Raji (cell line): ENCODE measurements at regions not wholly inside any gene's neighbourhood (a gene's known extent, or its start where the extent isn't known, plus 50 kb on each side); places are given as distances from the start of the nearest gene placed in this dataset.

ENCODE experiments used
- POLR2A ChIP-seq: IDR thresholded peaks from 2 replicates; pipeline ENCODE4 v1.6.1; 2011; ENCODE audit warnings: low read depth, low read length, control low read depth; ENCODE audit not compliant: insufficient read depth

DNA sequence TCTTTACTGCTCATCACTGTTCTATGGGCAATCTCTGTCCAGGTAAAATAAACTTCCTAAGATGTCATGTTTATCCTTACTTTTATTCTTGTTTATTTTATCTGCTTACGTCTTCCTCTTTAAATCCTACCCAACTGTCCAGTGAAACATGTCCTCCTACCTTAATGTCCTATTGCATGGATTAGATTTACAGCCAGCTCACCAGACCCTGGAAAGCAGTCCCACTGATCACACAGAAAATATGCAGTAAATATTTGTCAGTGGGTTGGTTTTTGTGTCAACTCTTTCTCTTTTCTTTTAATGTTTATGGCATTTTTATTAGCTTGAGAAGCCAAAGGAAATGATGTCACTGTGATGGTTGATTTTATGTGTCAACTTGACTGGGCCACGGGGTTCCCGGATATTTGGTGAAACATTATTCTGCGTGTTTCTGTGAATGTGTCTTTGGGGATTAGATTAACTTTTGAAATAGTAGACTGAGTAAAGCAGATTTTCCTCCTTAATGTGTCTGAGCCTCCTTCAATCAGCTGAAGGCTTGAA is 258.3 kb downstream of the SRGAP2C start:
- no peak for TF ChIP-seq POLR2A

DNA sequence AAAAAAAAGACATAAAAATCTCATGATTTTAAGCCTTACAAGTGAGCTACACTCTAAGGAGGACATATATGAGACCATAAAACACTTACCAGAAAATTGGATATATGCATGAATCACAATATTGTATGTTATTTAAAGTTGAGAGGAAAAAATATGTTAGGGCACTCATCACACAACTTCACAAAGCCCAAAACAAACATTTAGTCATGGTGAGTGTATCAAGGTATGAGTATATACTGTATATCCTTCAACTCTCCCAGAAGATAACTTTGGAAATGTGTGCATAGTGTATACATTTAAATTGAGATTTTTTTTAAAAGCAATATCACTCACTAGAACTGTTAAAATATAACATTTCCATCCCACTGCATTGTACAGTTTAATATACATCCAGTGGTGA is 259.3 kb downstream of the SRGAP2C start:
- no peak for TF ChIP-seq POLR2A

DNA sequence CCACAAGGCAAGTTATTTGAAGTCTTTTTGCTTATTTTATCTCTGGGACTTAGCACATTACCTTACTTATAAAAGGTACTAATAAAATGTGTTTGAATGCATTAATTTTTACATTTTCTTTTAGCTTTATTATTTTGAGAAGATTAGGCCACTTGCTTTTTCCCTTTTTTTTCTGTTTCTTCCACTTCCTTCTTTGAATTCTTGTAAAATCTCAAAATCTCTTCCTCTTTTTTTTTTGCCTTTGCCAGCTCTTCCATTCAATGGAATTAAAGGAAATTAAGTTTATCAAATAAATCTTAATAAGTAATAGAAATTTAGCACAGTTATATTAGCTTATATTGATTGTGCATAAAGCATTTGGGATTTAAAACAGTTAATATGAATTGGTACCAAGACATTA is 260.9 kb downstream of the SRGAP2C start:
- no peak for TF ChIP-seq POLR2A

DNA sequence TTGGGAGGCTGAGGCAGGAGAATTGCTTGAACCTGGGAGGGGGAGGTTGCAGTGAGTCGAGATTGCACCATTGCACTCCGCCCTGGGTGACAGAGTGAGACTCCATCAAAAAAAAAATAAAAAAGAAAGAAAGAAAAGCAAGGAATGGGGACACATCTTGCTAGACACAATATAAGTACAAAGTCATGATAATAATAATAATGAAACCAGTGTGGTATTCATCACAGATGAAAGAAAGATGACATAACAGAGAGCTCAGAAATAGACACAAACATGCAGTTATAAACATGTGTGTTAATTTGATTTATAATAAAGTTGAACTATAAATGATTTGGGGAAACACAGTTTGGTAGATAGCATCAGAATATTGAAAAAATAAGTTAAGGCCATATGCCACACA is 264.1 kb downstream of the SRGAP2C start:
- TF ChIP-seq POLR2A, result no peak

DNA sequence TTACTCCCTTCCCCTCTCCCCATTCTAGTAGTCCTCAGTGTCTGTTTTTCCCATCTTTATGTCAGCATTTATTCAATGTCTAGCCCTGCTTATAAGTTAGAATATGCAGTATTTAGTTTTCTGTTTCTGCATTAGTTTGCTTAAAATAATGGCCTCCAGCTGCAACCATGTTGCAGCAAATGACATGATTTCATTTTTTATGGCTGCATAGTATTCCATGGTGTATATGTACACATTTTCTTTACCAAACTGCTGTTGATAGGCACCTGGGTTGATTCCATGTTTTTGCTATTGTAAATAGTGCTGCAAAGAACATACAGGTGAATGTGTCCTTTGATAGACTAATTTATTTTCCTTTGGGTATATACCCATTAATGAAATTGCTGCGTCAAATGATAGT is 267.7 kb downstream of the SRGAP2C start:
- no peak for TF ChIP-seq POLR2A

DNA sequence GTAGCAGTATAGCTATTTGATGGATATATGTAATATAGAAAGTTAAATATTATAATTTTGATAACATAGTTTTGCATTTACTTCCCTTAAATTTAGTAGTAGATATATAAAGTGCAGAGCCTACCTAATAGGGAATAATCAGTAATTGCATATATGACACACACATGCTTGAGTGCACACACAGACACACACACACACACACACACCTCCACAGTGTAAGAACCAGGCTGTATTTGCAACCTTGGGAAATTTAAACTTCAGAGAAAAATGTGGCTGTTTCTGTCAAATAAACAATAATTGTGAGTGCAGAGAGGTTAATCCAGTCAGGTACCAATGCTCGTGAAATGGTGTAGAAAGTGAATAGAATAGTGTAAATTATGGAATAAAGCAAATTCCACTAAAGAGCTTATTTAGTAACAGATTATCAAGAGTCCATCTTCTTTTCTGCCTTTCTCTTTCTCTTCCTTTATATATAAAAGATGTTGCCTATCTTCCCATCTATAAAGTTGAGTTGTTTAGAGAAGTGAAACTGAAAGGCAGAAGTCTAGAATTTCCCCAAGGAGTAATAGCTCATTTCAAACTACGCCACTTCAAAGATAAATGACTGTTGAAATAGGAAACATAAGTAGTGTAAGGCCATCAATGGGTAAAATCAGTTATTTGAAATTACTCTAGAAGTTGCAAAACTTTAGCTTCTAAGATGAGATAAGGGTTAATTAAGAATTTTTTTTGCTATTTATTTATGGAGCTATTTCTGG is 273.7 kb downstream of the SRGAP2C start:
- TF ChIP-seq POLR2A, result no peak

DNA sequence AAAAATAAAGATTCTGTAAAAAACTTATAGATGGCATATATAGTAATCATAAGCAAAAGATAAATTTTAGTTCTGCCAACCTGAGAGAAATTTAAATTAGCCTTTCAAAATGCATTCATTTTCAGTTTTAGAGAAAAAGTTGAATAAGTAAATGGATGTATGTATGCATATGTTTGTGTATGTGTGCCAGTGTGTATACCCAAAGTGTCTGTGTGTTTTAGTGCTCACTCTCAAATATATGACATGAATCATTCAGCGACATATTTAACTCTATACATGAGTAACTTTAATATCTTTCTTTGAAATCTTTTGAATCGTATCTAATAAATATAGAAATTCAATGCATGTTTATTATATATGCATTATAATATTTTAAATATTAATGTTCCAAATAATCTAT is 274.5 kb downstream of the SRGAP2C start:
- TF ChIP-seq POLR2A, result no peak

DNA sequence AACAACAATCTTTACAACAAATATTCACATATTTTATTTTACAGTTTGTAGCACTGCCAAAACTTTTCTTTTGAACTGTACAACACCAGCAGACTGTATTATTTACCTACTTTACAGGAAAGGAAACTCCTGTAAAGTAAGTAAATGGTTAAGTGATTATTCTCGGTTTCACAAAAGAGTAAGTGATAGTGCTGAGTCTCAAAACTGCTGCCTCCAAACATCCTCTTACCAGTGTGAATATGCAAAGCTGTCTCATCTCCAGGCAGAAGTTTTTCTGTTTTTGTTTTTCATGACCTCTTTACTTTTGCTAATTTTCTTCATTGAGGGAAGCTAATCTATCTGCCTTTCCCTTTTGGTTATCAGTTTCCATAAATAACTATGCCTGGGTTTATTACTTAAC is 286.7 kb downstream of the SRGAP2C start:
- no peak for TF ChIP-seq POLR2A

DNA sequence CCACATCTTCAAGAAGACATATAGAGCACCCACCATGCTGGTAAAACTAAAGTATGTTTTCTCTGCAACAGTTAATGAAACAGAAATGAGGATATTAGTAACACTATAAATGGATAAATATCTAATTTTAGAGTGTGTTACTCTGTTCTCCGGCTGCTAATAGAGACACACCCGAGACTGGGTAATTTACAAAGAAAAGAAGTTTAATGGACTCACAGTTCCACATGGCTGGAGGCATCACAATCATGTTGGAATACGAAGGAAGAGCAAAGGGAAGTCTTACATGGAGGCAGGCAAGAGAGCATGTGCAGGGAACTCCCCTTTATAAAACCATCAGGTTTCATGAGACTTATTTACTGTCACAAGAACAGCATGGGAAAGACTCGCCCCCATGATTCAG is 287.2 kb downstream of the SRGAP2C start:
- no peak for TF ChIP-seq POLR2A

DNA sequence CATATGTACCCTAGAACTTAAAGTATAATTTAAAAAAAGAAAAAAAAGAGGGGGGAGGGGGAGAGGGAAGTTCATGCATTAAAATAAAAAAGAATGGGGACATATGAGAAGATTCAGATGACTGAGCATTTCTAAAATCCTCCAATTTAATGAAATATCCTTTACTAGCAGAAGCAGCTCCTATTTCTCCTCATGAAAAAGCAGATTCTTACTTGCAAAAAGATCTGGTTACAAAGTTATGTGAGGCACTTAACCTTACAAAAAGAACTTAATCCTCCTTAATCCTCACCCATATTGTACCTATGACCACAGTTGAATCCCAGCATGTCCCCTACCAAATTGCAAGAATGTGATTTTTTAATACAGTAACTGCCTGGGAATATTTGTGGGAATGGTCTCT is 298.5 kb downstream of the SRGAP2C start:
- TF ChIP-seq POLR2A, result no peak

DNA sequence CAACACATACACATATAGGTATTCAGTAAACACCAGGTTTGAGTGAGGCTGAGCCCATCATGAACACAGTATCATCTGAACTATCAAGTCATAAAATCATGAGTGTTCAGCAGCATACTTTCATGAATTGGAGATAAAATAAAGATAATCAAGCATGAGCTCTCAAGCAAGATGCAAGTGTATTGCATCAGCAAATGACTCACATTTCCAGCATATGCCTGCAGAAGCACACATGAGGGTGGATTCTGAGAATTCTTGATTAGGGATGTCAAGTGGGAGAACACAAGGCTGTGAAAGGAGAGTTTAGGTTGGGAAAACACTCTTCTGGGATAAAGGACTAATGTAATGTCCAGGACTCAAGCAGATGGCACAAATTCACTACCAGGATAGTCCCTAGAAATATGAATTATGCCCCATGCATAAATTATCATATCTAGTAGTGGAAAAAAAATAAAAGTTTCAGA is 299.2 kb downstream of the SRGAP2C start:
- TF ChIP-seq POLR2A, result no peak

DNA sequence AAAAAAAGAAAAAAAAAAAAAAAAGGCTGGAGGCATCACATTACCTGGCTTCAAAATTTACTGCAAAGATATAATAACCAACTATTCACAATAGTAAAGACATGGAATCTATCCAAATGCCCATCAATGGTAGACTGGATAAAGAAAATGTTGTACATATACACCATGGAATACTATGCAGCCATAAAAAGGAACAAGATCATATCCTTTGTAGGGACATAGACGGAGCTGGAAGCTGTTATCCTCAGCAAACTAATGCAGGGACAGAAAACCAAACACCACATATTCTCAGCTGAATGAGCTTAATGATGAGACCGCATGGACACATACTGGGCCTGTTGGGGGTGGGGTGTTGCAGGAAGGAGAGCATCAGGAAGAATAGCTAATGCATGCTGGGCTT is 330.5 kb downstream of the SRGAP2C start:
- TF ChIP-seq POLR2A, result no peak

DNA sequence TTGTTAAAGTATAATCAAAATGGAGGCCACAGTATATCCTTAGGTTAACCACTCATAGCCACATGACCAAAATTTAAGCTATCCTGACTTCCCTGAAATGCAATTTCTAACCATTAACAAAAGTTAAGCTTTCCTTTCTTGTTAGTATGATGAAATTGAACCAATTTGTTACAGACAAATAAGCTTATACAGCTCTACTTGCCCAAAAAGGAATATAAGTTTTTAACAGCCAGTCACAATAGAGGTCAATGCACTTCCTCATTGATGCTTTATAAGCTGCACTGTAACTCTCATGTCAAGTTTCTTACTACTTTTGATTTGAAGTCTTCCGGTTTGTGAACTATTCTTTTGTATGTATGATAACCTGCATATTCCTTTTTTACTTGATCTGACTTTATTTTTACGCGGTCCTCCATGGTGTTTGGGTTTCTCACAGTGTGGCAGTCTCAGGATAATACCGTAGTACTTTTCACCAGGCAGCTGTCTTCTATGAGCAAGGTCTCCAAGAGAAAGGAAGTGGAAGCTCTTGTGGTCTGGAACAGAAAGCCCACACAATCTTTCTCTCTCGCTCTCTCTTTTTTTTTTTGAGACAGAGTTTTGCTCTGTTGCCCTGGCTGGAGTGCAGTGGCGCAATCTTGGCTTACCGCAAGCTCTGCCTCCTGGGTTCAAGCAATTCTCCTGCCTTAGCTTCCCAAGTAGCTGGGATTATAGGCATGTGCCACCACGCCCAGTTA is 331.6 kb downstream of the SRGAP2C start:
- 0 out of 2 replicates have a peak, but pooled peaks have one; percentile 31 for TF ChIP-seq POLR2A

DNA sequence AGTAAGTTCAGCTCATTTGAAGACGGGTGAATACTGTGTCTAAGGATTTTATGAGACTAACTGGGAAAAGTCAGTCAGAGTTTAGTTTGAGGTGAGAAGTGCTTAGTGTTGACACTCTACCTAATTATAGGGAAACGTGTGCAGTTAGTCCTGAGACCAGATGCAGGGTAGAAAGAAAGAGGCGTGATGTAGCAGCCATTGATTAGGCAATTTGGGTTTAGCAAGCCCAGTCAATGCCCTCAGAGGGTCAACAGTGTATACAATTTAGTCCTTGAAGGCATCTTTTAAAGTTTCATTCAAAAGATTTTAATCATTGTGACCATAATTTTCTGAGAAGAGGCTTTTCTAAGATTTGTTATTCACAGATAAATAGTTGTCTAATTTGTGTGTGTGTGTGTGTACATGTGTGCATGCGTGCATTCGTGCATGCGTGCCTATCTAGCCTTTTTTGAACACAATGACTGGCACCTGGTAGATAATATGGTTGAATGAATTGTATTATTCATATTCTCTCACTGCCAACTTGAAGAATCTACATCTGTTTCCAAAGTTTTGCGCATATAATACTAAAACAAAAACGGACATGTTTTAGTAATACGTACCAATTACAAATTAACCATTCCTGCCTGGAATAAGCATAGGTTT is 332.9 kb downstream of the SRGAP2C start:
- 0 out of 2 replicates have a peak, but pooled peaks have one; percentile 28 for TF ChIP-seq POLR2A

DNA sequence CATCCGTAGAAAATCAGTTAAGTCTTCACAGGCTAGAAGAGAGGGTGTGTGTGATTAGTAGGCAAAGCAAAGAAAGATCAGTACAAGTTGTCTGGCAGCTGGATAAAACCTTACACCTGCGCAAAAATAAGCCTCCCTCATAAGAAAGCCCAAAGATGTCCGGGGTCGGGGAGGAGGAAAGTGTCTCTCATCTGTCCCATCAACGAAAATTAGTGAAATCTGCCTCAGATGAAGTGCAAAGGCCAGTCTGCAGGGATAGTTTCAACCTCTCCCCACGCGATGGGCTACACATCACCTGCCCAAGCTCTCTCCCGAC is 333.9 kb downstream of the SRGAP2C start:
- TF ChIP-seq POLR2A, result no peak
